OCI-LY7 (cell line): ENCODE measurements at regions not wholly inside any gene's neighbourhood (a gene's known extent, or its start where the extent isn't known, plus 50 kb on each side); places are given as distances from the start of the nearest gene placed in this dataset.

Experiments used
- CTCF ChIP-seq: fragments of 200-600 bp; sonication (generic); conservative IDR thresholded peaks from 2 replicates; pipeline ENCODE4 v1.5.1; 2014; ENCODE audit warnings: mild to moderate bottlenecking, antibody characterized with exemption, low read length, moderate library complexity, mixed read lengths
- EZH2phosphoT487 ChIP-seq: fragments of 200-600 bp; sonication (generic); IDR thresholded peaks from 2 replicates; pipeline ENCODE4 v1.6.1; 2018; ENCODE audit warnings: low read depth, borderline replicate concordance, mild to moderate bottlenecking, mixed run types, antibody characterized with exemption, low read length, moderate library complexity, mixed read lengths

GRCh38 chr5:142433526-142434321 lies 108.9 kb upstream of the SPRY4 start:
- TF ChIP-seq CTCF: no peak
- TF ChIP-seq EZH2phosphoT487: no peak
